CD14-positive monocyte (primary cell): ENCODE measurements at regions not wholly inside any gene's neighbourhood (a gene's known extent, or its start where the extent isn't known, plus 50 kb on each side); places are given as distances from the start of the nearest gene placed in this dataset.

Experiments used
- DNase-seq, 3 donors: peaks; one replicate each; pipeline ENCODE4 v3.0.0-alpha.2; 2011 to 2022
- H2AFZ ChIP-seq: 2 replicates; pipeline ENCODE4 v1.6.0; 2012; ENCODE audit warnings: mild to moderate bottlenecking, low read depth, low read length, inconsistent platforms; ENCODE audit not compliant: insufficient read depth, poor library complexity, severe bottlenecking
- H3K27ac ChIP-seq, 2 donors: 1 replicate in 1 of 2; 2 replicates in 1 of 2; pipeline ENCODE4 v1.5.1; 2012 to 2013; ENCODE audit warnings: low read length in 2 of 2, control low read depth in 1 of 2, inconsistent platforms in 1 of 2, low read depth in 1 of 2, mild to moderate bottlenecking in 1 of 2
- H3K27me3 ChIP-seq, 2 donors: one replicate each; pipeline versions ENCODE4 v1.6.0 to v1.6.1; 2011 to 2013; ENCODE audit warnings: low read length in 2 of 2; ENCODE audit not compliant: control insufficient read depth in 2 of 2, insufficient read depth in 2 of 2
- H3K36me3 ChIP-seq, 2 donors: replicated peaks in 1 of 2; 1 replicate in 1 of 2; 2 replicates in 1 of 2; pipeline versions ENCODE4 v1.5.1 to v1.6.1; 2012 to 2013; ENCODE audit warnings: low read length in 2 of 2, control low read depth in 1 of 2, inconsistent platforms in 1 of 2, mild to moderate bottlenecking in 1 of 2; ENCODE audit not compliant: insufficient read depth in 2 of 2, control insufficient read depth in 1 of 2
- H3K4me1 ChIP-seq, 2 donors: 1 replicate in 1 of 2; 2 replicates in 1 of 2; pipeline versions ENCODE4 v1.5.1 to v1.6.1; 2012 to 2013; ENCODE audit warnings: low read length in 2 of 2, control low read depth in 1 of 2, inconsistent platforms in 1 of 2, mild to moderate bottlenecking in 1 of 2, moderate library complexity in 1 of 2; ENCODE audit not compliant: insufficient read depth in 2 of 2, control insufficient read depth in 1 of 2
- H3K4me2 ChIP-seq: replicated peaks from 2 replicates; pipeline ENCODE3; 2012; ENCODE audit warnings: low read length, moderate library complexity, mild to moderate bottlenecking; ENCODE audit not compliant: poor library complexity, severe bottlenecking; ENCODE audit errors: extremely low read depth
- H3K4me3 ChIP-seq, 3 experiments: fragments of 200-600 bp in 1 of 3; sonication (generic) in 1 of 3; replicated peaks in 1 of 3; 1 replicate in 2 of 3; 2 replicates in 1 of 3; pipeline ENCODE4 v1.5.1; 2011 to 2013; ENCODE audit warnings: low read length in 3 of 3, mild to moderate bottlenecking in 3 of 3, control low read depth in 2 of 3, low read depth in 2 of 3, inconsistent platforms in 1 of 3, moderate library complexity in 1 of 3
- H3K79me2 ChIP-seq: 2 replicates; pipeline ENCODE4 v1.6.0; 2012; ENCODE audit warnings: mild to moderate bottlenecking, control low read depth, inconsistent platforms, low read length, moderate library complexity; ENCODE audit not compliant: insufficient read depth
- H3K9ac ChIP-seq: 2 replicates; pipeline ENCODE4 v1.6.0; 2017; ENCODE audit warnings: low read length, mild to moderate bottlenecking; ENCODE audit not compliant: insufficient read depth, poor library complexity, severe bottlenecking
- H3K9me3 ChIP-seq, 2 donors: replicated peaks in 1 of 2; 1 replicate in 1 of 2; 2 replicates in 1 of 2; pipeline versions ENCODE4 v1.5.1 to v1.6.1; 2012 to 2013; ENCODE audit warnings: low read length in 2 of 2, control low read depth in 1 of 2; ENCODE audit not compliant: control insufficient read depth in 1 of 2, insufficient read depth in 1 of 2
- H4K20me1 ChIP-seq: 2 replicates; pipeline ENCODE4 v1.6.0; 2012; ENCODE audit warnings: mild to moderate bottlenecking, low read length, control low read depth, moderate library complexity; ENCODE audit not compliant: insufficient read depth
- H3K27ac Mint-ChIP-seq, 7 donors: one replicate each; pipeline ENCODE4 v1.8.0; 2020; ENCODE audit warnings: mild to moderate bottlenecking in 7 of 7, mixed read lengths in 7 of 7, moderate library complexity in 6 of 7, inconsistent platforms in 2 of 7
- H3K27me3 Mint-ChIP-seq, 3 donors: one replicate each; pipeline ENCODE4 v1.8.0; 2021 to 2022; ENCODE audit warnings: low read depth in 3 of 3, mild to moderate bottlenecking in 3 of 3, mixed read lengths in 3 of 3, moderate library complexity in 3 of 3, inconsistent platforms in 1 of 3
- H3K36me3 Mint-ChIP-seq, 2 donors: one replicate each; pipeline ENCODE4 v1.8.0; 2020; ENCODE audit warnings: mixed read lengths in 2 of 2, inconsistent platforms in 1 of 2, mild to moderate bottlenecking in 1 of 2
- H3K4me1 Mint-ChIP-seq: one replicate; pipeline ENCODE4 v1.8.0; 2020; ENCODE audit warnings: mild to moderate bottlenecking, mixed read lengths
- H3K4me3 Mint-ChIP-seq, 2 donors: one replicate each; pipeline ENCODE4 v1.8.0; 2020; ENCODE audit warnings: mild to moderate bottlenecking in 2 of 2, mixed read lengths in 2 of 2, moderate library complexity in 1 of 2
- H3K9me3 Mint-ChIP-seq, 7 donors: one replicate each; pipeline ENCODE4 v1.8.0; 2020 to 2022; ENCODE audit warnings: mixed read lengths in 7 of 7, mild to moderate bottlenecking in 6 of 7, moderate library complexity in 6 of 7, inconsistent platforms in 2 of 7
- WGBS: methylation state at CpG from one replicate; pipeline ENCODE4 v1.1.5; 2013; ENCODE audit warnings: missing lambda C conversion rate; ENCODE audit not compliant: insufficient coverage; 5-methylcytosine and 5-hydroxymethylcytosine counted together
- intact Hi-C, 2 donors: fragments of 100-400 bp; cut with micrococcal nuclease; formaldehyde crosslinking; loops; one replicate each; pipeline versions ENCODE4 v1.15.0 to v1.15.1; 2023
- TF ChIP-seq, protein P1 (sequence below): fragments of 200-600 bp; IDR thresholded peaks from one replicate; pipeline ENCODE4 v1.8.0; 2022; ENCODE audit warnings: antibody characterized with exemption, mild to moderate bottlenecking

- Histone ChIP-seq H3K36me3 (no peaks in the 10 kb centered on the region), H3K9ac (no peak overlapping the region), H3K4me3 (no peak overlapping the region), H3K79me2 (no peaks in the 10 kb centered on the region), H3K4me1 (no peaks in the 10 kb centered on the region), H4K20me1 (no peaks in the 10 kb centered on the region), H3K9me3 (no peaks in the 10 kb centered on the region), H2AFZ (no peak overlapping the region), H3K4me2 (no peak overlapping the region), H3K27ac (no peak overlapping the region), H3K27me3 (no peaks in the 10 kb centered on the region)
- Mint-ChIP-seq H3K4me1 (no peaks in the 10 kb centered on the region), H3K27ac (no peak overlapping the region), H3K9me3 (peaks cover 0 to 7% (median 3%) of the 10 kb centered on the region in 7 donors), H3K27me3 (peaks cover 0 to 2% (median 1%) of the 10 kb centered on the region in 3 donors), H3K36me3 (peaks cover 0 to 2% of the 10 kb centered on the region in 2 donors), H3K4me3 (no peak overlapping the region)
- no CpG with 5 or more reads among the region's 3 CpGs for whole genome bisulfite sequencing
- TF ChIP-seq, protein P1, sequence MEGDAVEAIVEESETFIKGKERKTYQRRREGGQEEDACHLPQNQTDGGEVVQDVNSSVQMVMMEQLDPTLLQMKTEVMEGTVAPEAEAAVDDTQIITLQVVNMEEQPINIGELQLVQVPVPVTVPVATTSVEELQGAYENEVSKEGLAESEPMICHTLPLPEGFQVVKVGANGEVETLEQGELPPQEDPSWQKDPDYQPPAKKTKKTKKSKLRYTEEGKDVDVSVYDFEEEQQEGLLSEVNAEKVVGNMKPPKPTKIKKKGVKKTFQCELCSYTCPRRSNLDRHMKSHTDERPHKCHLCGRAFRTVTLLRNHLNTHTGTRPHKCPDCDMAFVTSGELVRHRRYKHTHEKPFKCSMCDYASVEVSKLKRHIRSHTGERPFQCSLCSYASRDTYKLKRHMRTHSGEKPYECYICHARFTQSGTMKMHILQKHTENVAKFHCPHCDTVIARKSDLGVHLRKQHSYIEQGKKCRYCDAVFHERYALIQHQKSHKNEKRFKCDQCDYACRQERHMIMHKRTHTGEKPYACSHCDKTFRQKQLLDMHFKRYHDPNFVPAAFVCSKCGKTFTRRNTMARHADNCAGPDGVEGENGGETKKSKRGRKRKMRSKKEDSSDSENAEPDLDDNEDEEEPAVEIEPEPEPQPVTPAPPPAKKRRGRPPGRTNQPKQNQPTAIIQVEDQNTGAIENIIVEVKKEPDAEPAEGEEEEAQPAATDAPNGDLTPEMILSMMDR = no peak
- DNase-seq = no peak
- intact Hi-C loops = no loop called here
Measured at GRCh38 chr1:185450060-185450788, 133.2 kb upstream of the IVNS1ABP start.

DNA sequence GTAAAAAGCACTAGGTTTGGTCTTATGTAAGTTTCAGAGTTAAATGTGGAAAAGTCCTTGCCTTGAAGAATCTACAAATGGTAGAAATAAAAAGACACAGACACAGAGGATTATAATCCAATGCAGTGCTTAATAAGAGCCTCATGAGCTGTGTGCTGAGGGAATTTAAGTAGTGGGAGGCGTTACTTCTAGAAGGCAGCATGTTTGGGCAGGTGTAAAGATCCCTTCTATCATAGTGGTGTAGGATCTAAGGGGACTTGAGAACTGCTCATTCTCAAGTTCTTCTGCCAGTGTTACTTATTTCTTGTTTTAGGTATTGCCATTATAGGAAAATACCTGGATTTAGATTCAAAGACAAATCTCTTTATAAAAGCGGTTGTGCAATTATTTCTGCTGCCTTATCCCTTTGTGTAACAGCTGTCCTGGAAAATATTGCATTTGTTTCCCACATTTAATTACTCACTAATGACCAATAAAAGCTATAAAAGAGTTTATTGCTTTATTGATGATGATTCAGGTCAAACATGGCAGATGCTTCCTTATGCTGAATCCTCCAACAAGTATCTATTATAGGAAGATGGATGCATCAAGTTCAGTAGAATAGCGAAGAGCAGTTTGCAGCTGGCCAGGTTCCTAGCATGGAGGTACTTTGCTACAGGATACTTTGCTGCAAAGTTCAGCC, 132.5 kb upstream of the IVNS1ABP start:
- 86% methylated on average over 1 of the region's 3 CpGs for WGBS
- peaks cover 0 to 2% of the 10 kb centered on the region in 2 donors for H3K36me3 Mint-ChIP-seq

More for the DNA sequence above, 132.5 kb upstream of the IVNS1ABP start:
- peaks cover 0 to 7% (median 3%) of the 10 kb centered on the region in 7 donors for H3K9me3 Mint-ChIP-seq
- H2AFZ ChIP-seq = no peak overlapping the region
- no peaks in the 10 kb centered on the region for H3K4me1 ChIP-seq
- peaks cover 0 to 2% (median 1%) of the 10 kb centered on the region in 3 donors for H3K27me3 Mint-ChIP-seq
- no peak overlapping the region for H3K4me3 Mint-ChIP-seq
- no peaks in the 10 kb centered on the region for H3K4me1 Mint-ChIP-seq
- H3K36me3 ChIP-seq = no peaks in the 10 kb centered on the region
- intact Hi-C loops = no loop called here
- H3K9me3 ChIP-seq = no peaks in the 10 kb centered on the region
- no peaks in the 10 kb centered on the region for H4K20me1 ChIP-seq
- no peak overlapping the region for H3K4me3 ChIP-seq
- no peaks in the 10 kb centered on the region for H3K27me3 ChIP-seq
- no peak overlapping the region for H3K9ac ChIP-seq
- H3K27ac Mint-ChIP-seq = no peak overlapping the region
- H3K79me2 ChIP-seq = no peaks in the 10 kb centered on the region
- H3K27ac ChIP-seq = no peak overlapping the region
- no peak for DNase-seq
- H3K4me2 ChIP-seq = no peak overlapping the region
- TF ChIP-seq, protein P1 = no peak
